ENCODE measurements at regions not wholly inside any gene's neighbourhood (a gene's known extent, or its start where the extent isn't known, plus 50 kb on each side); places are given as distances from the start of the nearest gene placed in this dataset.

DNA sequence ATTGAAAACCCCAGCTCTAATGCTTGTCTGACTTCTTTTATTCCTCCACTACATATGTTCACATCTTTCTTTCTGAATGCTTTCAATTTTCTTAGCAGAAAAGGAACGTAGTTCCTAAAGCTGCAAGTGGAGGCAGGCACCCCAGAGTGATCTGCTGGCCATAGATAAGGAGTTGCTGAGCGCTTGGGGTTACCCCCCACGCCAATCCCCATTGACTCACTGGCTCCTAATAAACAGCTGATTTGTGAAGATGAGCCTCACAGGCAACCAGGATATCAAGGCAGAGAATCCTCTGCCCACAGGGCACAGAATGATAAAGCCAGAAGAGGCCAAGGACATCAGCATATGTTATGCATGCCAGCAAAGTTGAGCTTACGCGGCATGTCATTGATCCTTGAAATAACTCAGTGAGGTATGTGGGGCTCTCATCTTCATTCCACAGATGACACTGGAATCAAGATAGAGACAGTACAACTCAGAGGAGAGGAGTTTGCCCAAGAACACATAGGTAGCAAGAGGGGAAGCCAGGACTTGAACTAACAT is 129.1 kb upstream of the PTPRT start:
- DNase-seq (ENCODE audit: low read depth), result no peak
- H3K4me3 ChIP-seq (replicated peaks; ENCODE audit: low read depth, low read length), result no peak overlapping the region
- TF ChIP-seq, protein P1, sequence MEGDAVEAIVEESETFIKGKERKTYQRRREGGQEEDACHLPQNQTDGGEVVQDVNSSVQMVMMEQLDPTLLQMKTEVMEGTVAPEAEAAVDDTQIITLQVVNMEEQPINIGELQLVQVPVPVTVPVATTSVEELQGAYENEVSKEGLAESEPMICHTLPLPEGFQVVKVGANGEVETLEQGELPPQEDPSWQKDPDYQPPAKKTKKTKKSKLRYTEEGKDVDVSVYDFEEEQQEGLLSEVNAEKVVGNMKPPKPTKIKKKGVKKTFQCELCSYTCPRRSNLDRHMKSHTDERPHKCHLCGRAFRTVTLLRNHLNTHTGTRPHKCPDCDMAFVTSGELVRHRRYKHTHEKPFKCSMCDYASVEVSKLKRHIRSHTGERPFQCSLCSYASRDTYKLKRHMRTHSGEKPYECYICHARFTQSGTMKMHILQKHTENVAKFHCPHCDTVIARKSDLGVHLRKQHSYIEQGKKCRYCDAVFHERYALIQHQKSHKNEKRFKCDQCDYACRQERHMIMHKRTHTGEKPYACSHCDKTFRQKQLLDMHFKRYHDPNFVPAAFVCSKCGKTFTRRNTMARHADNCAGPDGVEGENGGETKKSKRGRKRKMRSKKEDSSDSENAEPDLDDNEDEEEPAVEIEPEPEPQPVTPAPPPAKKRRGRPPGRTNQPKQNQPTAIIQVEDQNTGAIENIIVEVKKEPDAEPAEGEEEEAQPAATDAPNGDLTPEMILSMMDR (IDR thresholded peaks at IDR 0.05; ENCODE audit: low read length, missing control alignments), result no peak

- H3K4me3 ChIP-seq (replicated peaks; ENCODE audit: low read depth, low read length), result no peak overlapping the region
- DNase-seq (ENCODE audit: low read depth), result no peak
- TF ChIP-seq, protein P1 (IDR thresholded peaks at IDR 0.05; ENCODE audit: low read length, missing control alignments), result no peak
These were observed 126.6 kb upstream of the PTPRT start for GRCh38 chr20:43316271-43316670.

GRCh38 chr20:43309266-43309665 is 119.6 kb upstream of the PTPRT start:
- TF ChIP-seq, protein P1 (IDR thresholded peaks at IDR 0.05; ENCODE audit: low read length, missing control alignments), result no peak
- H3K4me3 ChIP-seq (replicated peaks; ENCODE audit: low read depth, low read length), result no peak overlapping the region
- DNase-seq (ENCODE audit: low read depth), result no peak

GRCh38 chr20:43306837-43307236 is 117.1 kb upstream of the PTPRT start:
- TF ChIP-seq, protein P1 (IDR thresholded peaks at IDR 0.05; ENCODE audit: low read length, missing control alignments), result no peak
- no peak overlapping the region for H3K4me3 ChIP-seq (replicated peaks; ENCODE audit: low read depth, low read length)
- no peak for DNase-seq (ENCODE audit: low read depth)

DNA sequence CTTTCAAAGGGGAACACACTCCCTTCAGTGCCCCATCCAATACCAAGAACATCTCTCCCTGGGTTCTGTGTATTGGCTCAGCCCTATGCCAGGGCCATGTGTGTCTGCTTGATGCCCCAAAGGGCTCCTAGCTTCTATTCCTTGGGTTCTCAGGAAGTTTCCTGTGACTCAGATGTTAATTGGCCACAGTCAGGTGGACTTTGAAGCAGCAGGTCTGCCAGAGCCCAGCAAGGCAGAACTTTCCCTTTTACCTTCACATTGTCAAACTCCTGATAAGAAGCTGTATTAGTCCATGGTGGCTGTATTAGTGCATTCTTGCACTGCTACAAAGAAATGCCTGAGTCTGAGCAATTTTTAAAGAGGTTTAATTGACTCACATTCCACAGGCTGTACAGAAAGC is 116.0 kb upstream of the PTPRT start:
- DNase-seq (ENCODE audit: low read depth), result no peak
- no peak overlapping the region for H3K4me3 ChIP-seq (replicated peaks; ENCODE audit: low read depth, low read length)
- TF ChIP-seq, protein P1 (IDR thresholded peaks at IDR 0.05; ENCODE audit: low read length, missing control alignments), result no peak

- TF ChIP-seq, protein P1 (IDR thresholded peaks at IDR 0.05; ENCODE audit: low read length, missing control alignments), result no peak
- H3K4me3 ChIP-seq (replicated peaks; ENCODE audit: low read depth, low read length), result no peak overlapping the region
- DNase-seq (ENCODE audit: low read depth), result no peak
These were observed 114.9 kb upstream of the PTPRT start for GRCh38 chr20:43304598-43304997.

GRCh38 chr20:43302936-43303335 is 113.2 kb upstream of the PTPRT start:
- DNase-seq (ENCODE audit: low read depth), result no peak
- no peak overlapping the region for H3K4me3 ChIP-seq (replicated peaks; ENCODE audit: low read depth, low read length)
- TF ChIP-seq, protein P1 (IDR thresholded peaks at IDR 0.05; ENCODE audit: low read length, missing control alignments), result no peak

Measured in fibroblast of pulmonary artery (primary cell).